ENCODE measurements at regions not wholly inside any gene's neighbourhood (a gene's known extent, or its start where the extent isn't known, plus 50 kb on each side); places are given as distances from the start of the nearest gene placed in this dataset.

GRCh38 chr9:38287420-38287985, 105.0 kb upstream of the ALDH1B1 start:
- no peak overlapping the region for H3K4me3 ChIP-seq (ENCODE audit: low read depth, low read length)
- TF ChIP-seq CTCF (IDR thresholded peaks at IDR 0.05; ENCODE audit: low read depth, low read length, missing control alignments): no peak
- no peak for DNase-seq (ENCODE audit: low read depth)

- DNase-seq (ENCODE audit: low read depth): no peak
- no peak for TF ChIP-seq CTCF (IDR thresholded peaks at IDR 0.05; ENCODE audit: low read depth, low read length, missing control alignments)
- no peak overlapping the region for H3K4me3 ChIP-seq (ENCODE audit: low read depth, low read length)
Observed at GRCh38 chr9:38286766-38287165, 105.7 kb upstream of the ALDH1B1 start.

GRCh38 chr9:38286357-38286756, 106.1 kb upstream of the ALDH1B1 start:
- TF ChIP-seq CTCF (IDR thresholded peaks at IDR 0.05; ENCODE audit: low read depth, low read length, missing control alignments): no peak
- no peak overlapping the region for H3K4me3 ChIP-seq (ENCODE audit: low read depth, low read length)
- DNase-seq (ENCODE audit: low read depth): no peak

GRCh38 chr9:38285236-38285635, 107.3 kb upstream of the ALDH1B1 start:
- DNase-seq (ENCODE audit: low read depth): no peak
- H3K4me3 ChIP-seq (ENCODE audit: low read depth, low read length): no peak overlapping the region
- no peak for TF ChIP-seq CTCF (IDR thresholded peaks at IDR 0.05; ENCODE audit: low read depth, low read length, missing control alignments)

GRCh38 chr9:38284588-38285051, 107.9 kb upstream of the ALDH1B1 start:
- TF ChIP-seq CTCF (IDR thresholded peaks at IDR 0.05; ENCODE audit: low read depth, low read length, missing control alignments): no peak
- DNase-seq (ENCODE audit: low read depth): no peak
- no peak overlapping the region for H3K4me3 ChIP-seq (ENCODE audit: low read depth, low read length)

GRCh38 chr9:38284039-38284575, 108.4 kb upstream of the ALDH1B1 start:
- no peak overlapping the region for H3K4me3 ChIP-seq (ENCODE audit: low read depth, low read length)
- no peak for DNase-seq (ENCODE audit: low read depth)
- no peak for TF ChIP-seq CTCF (IDR thresholded peaks at IDR 0.05; ENCODE audit: low read depth, low read length, missing control alignments)

- no peak overlapping the region for H3K4me3 ChIP-seq (ENCODE audit: low read depth, low read length)
- no peak for DNase-seq (ENCODE audit: low read depth)
- no peak for TF ChIP-seq CTCF (IDR thresholded peaks at IDR 0.05; ENCODE audit: low read depth, low read length, missing control alignments)
Observed at GRCh38 chr9:38282756-38283155, 109.7 kb upstream of the ALDH1B1 start.

Data from GM12864 (cell line).